Gastroesophageal sphincter (tissue), 4 donors: ENCODE measurements at regions not wholly inside any gene's neighbourhood (a gene's known extent, or its start where the extent isn't known, plus 50 kb on each side); places are given as distances from the start of the nearest gene placed in this dataset.
A peak's percentile ranks its signal among the peaks of the same experiment; 100 is the strongest.

ENCODE experiments used
- ATAC-seq: fragments of 150-250 bp; one replicate; pipeline ENCODE4 v1.9.1; 2016; ENCODE audit warnings: mild to moderate bottlenecking, moderate library complexity
- H3K27ac ChIP-seq, 4 donors: fragments of 200-600 bp; sonication (generic) in 3 of 4; 1 replicate in 3 of 4; 2 replicates in 1 of 4; pipeline ENCODE4 v1.5.1; 2016 to 2019
- H3K27me3 ChIP-seq: fragments of 200-600 bp; sonication (generic); one replicate; pipeline ENCODE4 v1.5.1; 2019
- H3K36me3 ChIP-seq, 2 donors: fragments of 200-600 bp; sonication (generic); one replicate each; pipeline ENCODE4 v1.5.1; 2019; ENCODE audit warnings: control low read depth in 1 of 2
- H3K4me1 ChIP-seq, 3 donors: fragments of 200-600 bp; sonication (generic); 1 replicate in 2 of 3; 2 replicates in 1 of 3; pipeline ENCODE4 v1.5.1; 2016 to 2019; ENCODE audit warnings: control low read depth in 2 of 3
- H3K4me3 ChIP-seq, 2 donors: fragments of 200-600 bp; sonication (generic); one replicate each; pipeline ENCODE4 v1.5.1; 2019; ENCODE audit warnings: mild to moderate bottlenecking in 1 of 2, moderate library complexity in 1 of 2
- H3K9me3 ChIP-seq, 3 donors: fragments of 200-600 bp; sonication (generic); one replicate each; pipeline ENCODE4 v1.5.1; 2017 to 2019; ENCODE audit warnings: control low read depth in 2 of 3
- CTCF ChIP-seq, 4 experiments: fragments of 200-600 bp in 2 of 4; fragments of 450-650 bp in 2 of 4; sonication (generic) in 1 of 4; IDR thresholded peaks; one replicate each; pipeline ENCODE4 v1.5.1; 2017 to 2019; ENCODE audit warnings: antibody characterized with exemption in 4 of 4, mild to moderate bottlenecking in 2 of 4, moderate library complexity in 2 of 4
- EP300 ChIP-seq: sonication (generic); formaldehyde crosslinking; IDR thresholded peaks from one replicate; pipeline ENCODE4 v1.6.1; 2017; ENCODE audit warnings: antibody characterized with exemption, mild to moderate bottlenecking
- POLR2A ChIP-seq, 2 donors: fragments of 450-650 bp; IDR thresholded peaks; one replicate each; pipeline ENCODE4 v1.6.1; 2017; ENCODE audit warnings: antibody characterized with exemption in 2 of 2, mild to moderate bottlenecking in 2 of 2, moderate library complexity in 1 of 2
- POLR2AphosphoS5 ChIP-seq: sonication (generic); formaldehyde crosslinking; IDR thresholded peaks from one replicate; pipeline ENCODE4 v1.6.1; 2017; ENCODE audit warnings: antibody characterized with exemption
- WGBS, 2 donors: methylation state at CpG; one replicate each; pipeline ENCODE4 v1.1.5; 2018; ENCODE audit warnings: low coverage in 1 of 2; 5-methylcytosine and 5-hydroxymethylcytosine counted together

DNA sequence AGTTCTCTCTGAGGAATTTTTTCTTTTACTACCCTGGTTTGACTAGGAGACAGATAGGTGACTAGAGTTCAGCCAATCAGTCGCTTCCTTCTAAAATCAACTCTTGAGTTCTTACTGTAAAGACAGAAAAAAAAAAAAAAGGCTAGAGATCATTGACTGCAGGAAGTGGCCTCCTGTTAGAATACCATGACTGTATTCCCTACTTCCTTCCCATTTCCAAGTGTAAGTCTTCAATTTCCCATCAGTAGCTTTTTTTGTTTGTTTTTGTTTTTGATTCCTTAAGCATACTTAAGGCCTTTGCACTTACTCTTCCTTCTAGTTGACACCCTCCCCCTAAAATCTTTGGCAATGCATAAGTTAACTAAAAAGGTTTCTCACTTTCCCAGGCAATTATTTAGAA lies 154.3 kb downstream of the HMHB1 start:
- TF ChIP-seq POLR2A (IDR thresholded peaks at IDR 0.05) (no peak), EP300 (no peak), CTCF (IDR thresholded peaks at IDR 0.05) (no peak), POLR2AphosphoS5 (no peak)
- no peaks in the 10 kb centered on the region for H3K27me3 ChIP-seq
- no peaks in the 10 kb centered on the region for H3K4me1 ChIP-seq
- ATAC-seq: no peak
- H3K36me3 ChIP-seq: no peaks in the 10 kb centered on the region
- H3K4me3 ChIP-seq: no peak overlapping the region
- WGBS, 2 donors: 67 to 100% methylated on average over 1 of the region's 1 CpG
- H3K27ac ChIP-seq: no peak overlapping the region
- no peaks in the 10 kb centered on the region for H3K9me3 ChIP-seq

- H3K9me3 ChIP-seq: no peaks in the 10 kb centered on the region
- TF ChIP-seq CTCF (IDR thresholded peaks at IDR 0.05) (peak in 2 of 4 experiments; percentile 3 to 29), POLR2AphosphoS5 (no peak)
- no peak overlapping the region for H3K27ac ChIP-seq
- ATAC-seq: peak; percentile 51
- 83 to 96% methylated on average over 2 to 3 of the region's 3 CpGs for WGBS, 2 donors
- no peaks in the 10 kb centered on the region for H3K36me3 ChIP-seq
- H3K4me1 ChIP-seq: no peaks in the 10 kb centered on the region
- no peak overlapping the region for H3K4me3 ChIP-seq
- no peaks in the 10 kb centered on the region for H3K27me3 ChIP-seq
Measured at GRCh38 chr5:143968071-143968878, 156.3 kb downstream of the HMHB1 start.

DNA sequence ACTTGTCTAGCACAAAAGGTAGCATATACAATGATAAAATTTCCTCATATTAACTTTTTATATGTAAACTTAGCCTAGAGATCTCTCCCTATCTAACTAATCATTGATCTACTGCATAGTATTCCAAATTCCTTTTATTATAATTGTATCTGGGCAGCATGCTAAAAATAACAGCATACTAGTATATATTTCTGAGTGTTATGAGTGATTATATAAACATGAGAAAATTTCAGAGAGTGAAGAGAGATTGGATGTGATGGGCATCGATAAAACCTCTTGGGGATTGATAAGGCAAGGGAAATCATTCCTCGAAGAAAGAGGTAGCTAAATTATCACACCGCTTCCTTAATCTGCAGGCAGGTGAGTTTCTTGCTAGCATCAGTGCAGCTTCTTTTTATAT lies 158.2 kb downstream of the HMHB1 start:
- Histone ChIP-seq H3K27me3 (no peaks in the 10 kb centered on the region), H3K36me3 (no peaks in the 10 kb centered on the region), H3K27ac (no peak overlapping the region), H3K4me1 (no peaks in the 10 kb centered on the region), H3K9me3 (no peaks in the 10 kb centered on the region), H3K4me3 (no peak overlapping the region)
- no peak for TF ChIP-seq POLR2AphosphoS5
- TF ChIP-seq EP300: no peak
- no peak for TF ChIP-seq CTCF (IDR thresholded peaks at IDR 0.05)
- no peak for TF ChIP-seq POLR2A (IDR thresholded peaks at IDR 0.05)
- WGBS, 2 donors: 76 to 94% methylated on average over 3 of the region's 3 CpGs
- ATAC-seq: no peak

DNA sequence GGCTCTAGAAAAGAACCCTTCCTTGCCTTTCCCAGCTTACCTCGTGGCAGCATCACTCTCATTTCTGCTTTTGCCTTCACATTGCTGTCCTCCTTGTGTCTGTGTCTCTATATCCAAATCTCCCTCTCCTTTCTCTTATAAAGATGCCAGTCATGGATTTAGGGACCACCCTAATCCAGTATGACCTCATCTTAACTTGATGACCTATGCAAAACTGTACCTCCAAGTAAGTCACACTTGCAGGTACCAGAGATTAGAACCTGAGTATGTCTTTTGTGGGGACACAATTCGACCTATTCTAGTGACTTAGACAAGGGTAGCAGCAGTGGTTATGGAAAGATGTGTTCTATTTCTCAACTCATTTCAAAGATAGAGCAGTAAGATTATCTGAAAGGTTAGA lies 160.1 kb downstream of the HMHB1 start:
- H3K9me3 ChIP-seq: no peaks in the 10 kb centered on the region
- no peaks in the 10 kb centered on the region for H3K27me3 ChIP-seq
- H3K36me3 ChIP-seq: no peaks in the 10 kb centered on the region
- TF ChIP-seq CTCF (IDR thresholded peaks at IDR 0.05): no peak
- no peak overlapping the region for H3K27ac ChIP-seq
- 82 to 88% methylated on average over 2 of the region's 2 CpGs for WGBS, 2 donors
- no peak for ATAC-seq
- H3K4me3 ChIP-seq: no peak overlapping the region
- H3K4me1 ChIP-seq: no peaks in the 10 kb centered on the region

DNA sequence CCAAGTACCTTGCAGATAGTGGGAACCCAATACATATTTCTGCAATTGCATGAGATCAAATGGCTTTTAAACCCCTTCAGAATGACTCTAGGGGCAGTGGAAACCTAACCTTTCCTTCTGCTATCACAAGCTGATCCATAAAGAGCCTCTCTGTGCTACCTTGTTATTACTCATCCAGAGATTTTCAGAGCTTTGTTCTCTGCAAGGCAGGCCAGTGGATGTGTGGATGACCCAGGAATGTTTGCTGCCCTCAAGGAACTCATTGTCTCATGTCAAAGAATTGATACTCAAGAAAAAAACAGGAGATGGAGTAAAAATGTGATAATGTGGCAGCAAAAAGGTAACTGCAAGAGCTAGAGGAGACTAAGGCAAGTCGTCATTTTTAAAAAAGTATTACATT lies 164.1 kb downstream of the HMHB1 start:
- TF ChIP-seq POLR2AphosphoS5 (no peak), EP300 (no peak), CTCF (IDR thresholded peaks at IDR 0.05) (no peak), POLR2A (IDR thresholded peaks at IDR 0.05) (no peak)
- Histone ChIP-seq H3K9me3 (no peaks in the 10 kb centered on the region), H3K27me3 (no peaks in the 10 kb centered on the region), H3K27ac (no peak overlapping the region), H3K36me3 (no peaks in the 10 kb centered on the region), H3K4me1 (no peaks in the 10 kb centered on the region), H3K4me3 (no peak overlapping the region)
- 100% methylated on average over 1 of the region's 1 CpG for WGBS, 2 donors
- no peak for ATAC-seq
